GM21423 (cell line): ENCODE measurements at regions not wholly inside any gene's neighbourhood (a gene's known extent, or its start where the extent isn't known, plus 50 kb on each side); places are given as distances from the start of the nearest gene placed in this dataset.

Experiments
- ATAC-seq: cut with Tn5 transposase; IDR thresholded peaks from one replicate; pipeline ENCODE4 v1.9.1; 2021; ENCODE audit warnings: mild to moderate bottlenecking, moderate library complexity; ENCODE audit not compliant: unreplicated experiment

GRCh38 chr16:79697562-79698112, 97.1 kb upstream of the MAF start:
- no peak for ATAC-seq

- ATAC-seq, result no peak
Observed at GRCh38 chr16:79691007-79691406, 90.5 kb upstream of the MAF start.

- no peak for ATAC-seq
Observed at GRCh38 chr16:79690159-79690558, 89.6 kb upstream of the MAF start.

- no peak for ATAC-seq
Observed at GRCh38 chr16:79687249-79688130, 87.0 kb upstream of the MAF start.

- no peak for ATAC-seq
Observed at GRCh38 chr16:79685871-79686270, 85.3 kb upstream of the MAF start.

GRCh38 chr16:79679334-79679733, 78.8 kb upstream of the MAF start:
- no peak for ATAC-seq

GRCh38 chr16:79677799-79678530, 77.4 kb upstream of the MAF start:
- no peak for ATAC-seq

GRCh38 chr16:79673635-79674034, 73.1 kb upstream of the MAF start:
- no peak for ATAC-seq

- no peak for ATAC-seq
Observed at GRCh38 chr16:79672524-79672923, 72.0 kb upstream of the MAF start.

- no peak for ATAC-seq
Observed at GRCh38 chr16:79668502-79668901, 68.0 kb upstream of the MAF start.

GRCh38 chr16:79665970-79666369, 65.4 kb upstream of the MAF start:
- no peak for ATAC-seq

GRCh38 chr16:79664407-79664806, 63.9 kb upstream of the MAF start:
- ATAC-seq, result no peak

GRCh38 chr16:79662669-79663313, 62.3 kb upstream of the MAF start:
- no peak for ATAC-seq

GRCh38 chr16:79662122-79662521, 61.6 kb upstream of the MAF start:
- no peak for ATAC-seq

GRCh38 chr16:79661578-79661977, 61.0 kb upstream of the MAF start:
- ATAC-seq, result no peak

- ATAC-seq, result no peak
Observed at GRCh38 chr16:79659344-79659743, 58.8 kb upstream of the MAF start.

GRCh38 chr16:79658301-79659033, 57.9 kb upstream of the MAF start:
- ATAC-seq, result no peak

GRCh38 chr16:79656553-79657115, 56.1 kb upstream of the MAF start:
- no peak for ATAC-seq

- ATAC-seq, result no peak
Observed at GRCh38 chr16:79653373-79653891, 52.9 kb upstream of the MAF start.

- ATAC-seq, result no peak
Observed at GRCh38 chr16:79651363-79651762, 50.8 kb upstream of the MAF start.
